ENCODE measurements at regions not wholly inside any gene's neighbourhood (a gene's known extent, or its start where the extent isn't known, plus 50 kb on each side); places are given as distances from the start of the nearest gene placed in this dataset.

- TF ChIP-seq FOXM1 (CRISPR knock-in tag; IDR thresholded peaks at IDR 0.05), result no peak
- no peak for TF ChIP-seq SNAPC2 (CRISPR knock-in tag; IDR thresholded peaks at IDR 0.05)
- TF ChIP-seq ZNF326 (CRISPR knock-in tag; IDR thresholded peaks at IDR 0.05; ENCODE audit: borderline replicate concordance), result no peak
- no peak for TF ChIP-seq IRX3 (CRISPR knock-in tag; IDR thresholded peaks at IDR 0.05; ENCODE audit: borderline replicate concordance, low read depth)
- TF ChIP-seq ELF1 (CRISPR knock-in tag; IDR thresholded peaks at IDR 0.05), result no peak
These were observed 103.6 kb downstream of the ATXN7L3B start (continued) for GRCh38 chr12:74641262-74641661.

DNA sequence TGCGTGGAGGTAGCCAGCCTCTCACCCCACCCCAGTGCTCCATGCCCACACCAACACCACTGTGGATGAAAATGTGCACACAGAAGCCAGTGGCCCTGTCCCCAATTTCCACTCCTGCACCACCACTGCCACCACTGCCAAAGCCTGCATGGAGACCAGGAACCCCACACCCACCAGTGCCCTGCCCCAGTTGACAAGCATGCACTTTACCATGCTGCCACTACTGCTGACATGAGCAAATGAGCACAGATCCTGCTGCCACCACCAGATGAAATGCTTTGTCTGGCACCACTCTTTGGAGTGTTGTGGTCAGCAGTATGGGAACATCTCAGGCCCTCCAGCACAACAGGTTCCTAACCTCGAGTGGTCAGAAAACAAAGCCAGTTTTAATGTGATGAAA lies 104.1 kb downstream of the ATXN7L3B start:
- no peaks in the 10 kb centered on the region for H3K36me3 ChIP-seq (replicated peaks in 1 of 2; ENCODE audit: control insufficient read depth in 1 of 2, insufficient read depth in 2 of 2, low read length in 2 of 2)
- WGBS (ENCODE audit: low lambda C conversion rate), result 2% methylated on average over 2 of the region's 2 CpGs
- ATAC-seq, result no peak
- no peaks in the 10 kb centered on the region for H3K79me2 ChIP-seq (ENCODE audit: insufficient read depth, low read length)
- H4K20me1 ChIP-seq (ENCODE audit: insufficient read depth, low read length), result no peaks in the 10 kb centered on the region
- CTCF ChIA-PET (ENCODE audit: low intra/inter-chr PET ratio, low total read pairs), result no interaction called here
- TF ChIP-seq ZNF883 (CRISPR knock-in tag; IDR thresholded peaks at IDR 0.05; ENCODE audit: not compliant biosample characterization), result no peak
- TF ChIP-seq ZNF343 (CRISPR knock-in tag; IDR thresholded peaks at IDR 0.05), result no peak
- no peak for TF ChIP-seq ONECUT2 (CRISPR knock-in tag; IDR thresholded peaks at IDR 0.05)
- TF ChIP-seq SETDB1 (CRISPR knock-in tag; IDR thresholded peaks at IDR 0.05; ENCODE audit: borderline replicate concordance), result no peak
- no peak for TF ChIP-seq FOXP1 (IDR thresholded peaks at IDR 0.05)
- TF ChIP-seq FOXP1 (CRISPR knock-in tag; IDR thresholded peaks at IDR 0.05), result no peak
- no peak for TF ChIP-seq FOXA3 (CRISPR knock-in tag; IDR thresholded peaks at IDR 0.05)
- no peak for TF ChIP-seq ZNF121 (CRISPR knock-in tag; IDR thresholded peaks at IDR 0.05)
- TF ChIP-seq HNRNPH1 (optimal IDR thresholded peaks at IDR 0.05; ENCODE audit: low read depth, low read length), result no peak
- intact Hi-C loops (cut with micrococcal nuclease; ENCODE audit: unreplicated experiment) (no loop called here), in situ Hi-C loops (cut with HindIII; ENCODE audit: extremely low pct_ligation_motif_present, low pct_unique_long_range_greater_than_20kb) (no loop called here)
- no peak overlapping the region for H3K4me3 ChIP-seq (replicated peaks in 1 of 3; ENCODE audit: insufficient read depth in 1 of 3, low read depth in 2 of 3, low read length in 3 of 3)
- H3K27me3 ChIP-seq (ENCODE audit: control insufficient read depth in 1 of 2, insufficient read depth in 2 of 2, low read length in 2 of 2), result no peaks in the 10 kb centered on the region
- H3K4me1 ChIP-seq (ENCODE audit: insufficient read depth, low read length), result no peaks in the 10 kb centered on the region
- no peak overlapping the region for H3K9ac ChIP-seq (ENCODE audit: insufficient read depth, low read depth, low read length)
- DNase-seq (ENCODE audit: low spot score), result no peak
- H2AFZ ChIP-seq (ENCODE audit: low read length), result no peak overlapping the region
- H3K9me3 ChIP-seq (ENCODE audit: low read length), result no peaks in the 10 kb centered on the region
- H3K27ac ChIP-seq (ENCODE audit: extremely low read length, insufficient read depth, low read length), result no peak overlapping the region
- H3K4me2 ChIP-seq (ENCODE audit: low read depth, low read length), result no peak overlapping the region
- POLR2A ChIA-PET, result no interaction called here
- no peak for FAIRE-seq
- BruUV-seq (replicated peaks), result no TSS peak

Data from HepG2 (cell line).